Aorta (tissue), 5 donors: ENCODE measurements at regions not wholly inside any gene's neighbourhood (a gene's known extent, or its start where the extent isn't known, plus 50 kb on each side); places are given as distances from the start of the nearest gene placed in this dataset.

Experiments
- ATAC-seq: fragments of 200-7000 bp; cut with Tn5 transposase; one replicate; pipeline ENCODE4 v1.9.1; 2022; ENCODE audit warnings: moderate library complexity; ENCODE audit not compliant: low FRiP score
- DNase-seq, 2 donors: peaks; one replicate each; pipeline ENCODE4 v3.0.0-alpha.2; 2020
- H3K27ac ChIP-seq, 2 donors: one replicate each; pipeline ENCODE4 v1.5.1; 2013; ENCODE audit warnings: low read length in 2 of 2, mild to moderate bottlenecking in 2 of 2, moderate library complexity in 2 of 2, control low read depth in 1 of 2, inconsistent platforms in 1 of 2, low read depth in 1 of 2
- H3K27me3 ChIP-seq, 2 donors: one replicate each; pipeline ENCODE4 v1.6.1; 2013; ENCODE audit warnings: control low read depth in 1 of 2, low read length in 1 of 2, mild to moderate bottlenecking in 1 of 2, moderate library complexity in 1 of 2; ENCODE audit not compliant: insufficient read depth in 2 of 2, control insufficient read depth in 1 of 2
- H3K36me3 ChIP-seq, 2 donors: one replicate each; pipeline ENCODE4 v1.6.1; 2013; ENCODE audit warnings: control low read depth in 1 of 2, low read length in 1 of 2, mild to moderate bottlenecking in 1 of 2; ENCODE audit not compliant: insufficient read depth in 2 of 2, control insufficient read depth in 1 of 2
- H3K4me1 ChIP-seq, 2 donors: one replicate each; pipeline ENCODE4 v1.6.1; 2013; ENCODE audit warnings: low read length in 2 of 2, control low read depth in 1 of 2, mild to moderate bottlenecking in 1 of 2, moderate library complexity in 1 of 2; ENCODE audit not compliant: insufficient read depth in 2 of 2, control insufficient read depth in 1 of 2
- H3K4me3 ChIP-seq, 2 donors: one replicate each; pipeline ENCODE4 v1.5.1; 2013; ENCODE audit warnings: low read length in 2 of 2, control low read depth in 1 of 2, mild to moderate bottlenecking in 1 of 2
- H3K9me3 ChIP-seq: one replicate; pipeline ENCODE4 v1.6.1; 2013; ENCODE audit warnings: mild to moderate bottlenecking, low read length; ENCODE audit not compliant: control insufficient read depth
- WGBS, 2 donors: extraction: QIAGEN DNeasy Blood & Tissue Kit; methylation state at CpG; one replicate each; pipeline ENCODE4 v1.1.7; 2013; 5-methylcytosine and 5-hydroxymethylcytosine counted together
- intact Hi-C, 2 donors: fragments of 100-400 bp; cut with DNase I; formaldehyde crosslinking; loops; one replicate each; pipeline versions ENCODE4 v1.14.2 to v1.15.0; 2022
- donor health status: healthy with polysubstance abuse.
- donor health status: Bipolar disorder and iron deficiency.
- donor health status: DM: no; HTN: no; CAD: no.
- donor health status: DM: no; HTN: no; CAD: no.
- donor health status: DM: yes; HTN: yes; CAD: no.

DNA sequence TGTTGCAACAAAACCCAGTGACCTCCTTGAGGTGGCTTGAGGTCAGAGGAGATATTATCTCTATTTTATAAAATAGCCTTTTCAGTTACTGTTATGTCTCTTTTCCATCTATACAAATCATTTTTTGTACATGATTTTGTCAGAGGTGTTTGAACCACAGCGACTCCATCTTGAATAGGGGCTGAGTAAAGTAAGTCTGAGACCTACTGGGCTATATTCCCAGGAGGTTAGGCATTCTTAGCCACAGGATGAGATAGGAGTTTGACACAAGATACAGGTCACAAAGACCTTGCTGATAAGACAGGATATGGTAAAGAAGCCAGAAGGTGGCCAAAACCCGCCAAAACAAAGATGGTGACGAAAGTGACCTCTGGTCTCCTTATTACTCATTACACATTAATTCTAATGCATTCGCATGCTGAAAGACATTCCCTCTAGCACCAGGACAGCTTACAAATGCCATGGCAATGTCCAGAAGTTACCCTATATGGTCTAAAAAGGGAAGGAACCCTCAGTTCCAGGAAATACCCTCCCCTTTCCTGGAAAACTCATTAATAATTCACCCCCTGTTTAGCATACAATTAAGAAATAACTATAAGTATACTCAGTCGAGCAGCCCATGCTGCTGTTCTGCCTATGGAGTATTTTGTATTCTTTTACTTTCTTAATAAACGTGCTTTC, 283.9 kb upstream of the ISL1 start:
- Histone ChIP-seq H3K27ac (no peak overlapping the region), H3K27me3 (no peaks in the 10 kb centered on the region), H3K9me3 (no peaks in the 10 kb centered on the region), H3K4me1 (no peaks in the 10 kb centered on the region), H3K4me3 (no peak overlapping the region), H3K36me3 (no peaks in the 10 kb centered on the region)
- WGBS, 2 donors = 76% methylated on average over 6 of the region's 6 CpGs
- no peak for DNase-seq
- no peak for ATAC-seq
- intact Hi-C loops = no loop called here

DNA sequence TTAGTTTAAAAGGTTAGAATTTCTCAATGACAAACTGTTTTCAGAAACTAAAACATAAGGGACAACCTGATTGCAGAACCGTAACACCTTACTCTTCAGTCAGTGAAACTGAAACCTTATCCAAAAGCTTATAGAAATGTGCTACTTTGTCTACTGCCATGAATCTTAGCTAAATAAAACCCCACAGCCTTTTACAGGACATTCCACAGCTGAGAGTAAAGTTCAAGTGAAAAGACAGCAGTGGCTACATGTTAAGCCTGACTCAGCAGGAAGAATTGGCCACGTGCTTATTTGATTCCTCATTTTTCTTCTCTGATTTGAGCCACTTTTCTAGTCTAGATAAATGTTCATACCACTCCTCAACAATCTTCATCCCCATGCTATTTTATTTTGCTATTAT, 278.7 kb upstream of the ISL1 start:
- Histone ChIP-seq H3K36me3 (no peaks in the 10 kb centered on the region), H3K4me1 (no peaks in the 10 kb centered on the region), H3K27me3 (peaks cover 0 to 3% of the 10 kb centered on the region in 2 donors), H3K4me3 (no peak overlapping the region), H3K9me3 (no peaks in the 10 kb centered on the region), H3K27ac (no peak overlapping the region)
- ATAC-seq = no peak
- intact Hi-C loops = no loop called here
- WGBS, 2 donors = 44 to 56% methylated on average over 2 of the region's 2 CpGs
- no peak for DNase-seq

DNA sequence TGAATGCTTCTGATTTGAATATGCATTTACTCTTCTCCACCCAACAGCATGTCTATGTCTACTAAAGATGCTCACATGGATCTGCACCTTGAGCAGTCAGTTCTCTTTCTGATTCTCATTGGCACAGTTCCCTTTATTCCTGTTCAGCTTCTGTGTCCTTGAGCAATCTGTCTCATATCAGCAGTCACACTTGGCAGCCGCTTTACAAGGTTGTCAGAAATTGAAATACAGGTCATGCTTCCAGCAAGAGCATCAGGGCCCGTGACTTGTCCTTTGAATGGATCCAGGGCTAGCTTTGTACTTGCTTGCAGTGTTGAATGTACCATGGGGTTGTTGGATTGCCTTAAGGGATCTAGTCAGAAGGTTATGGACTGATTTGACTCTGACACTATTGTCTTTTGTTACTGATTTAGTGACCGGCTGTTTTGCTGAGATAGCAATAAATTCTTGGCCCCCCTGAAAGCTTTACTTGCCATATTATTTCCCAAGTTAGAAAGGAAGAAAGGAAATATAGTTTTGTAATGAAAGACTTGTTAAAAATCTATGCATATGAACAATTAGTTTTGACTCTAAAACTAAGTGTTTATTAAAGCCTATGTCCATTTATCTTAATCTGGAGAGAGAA, 273.4 kb upstream of the ISL1 start:
- DNase-seq (no peak), ATAC-seq (no peak)
- intact Hi-C loops = no loop called here

DNA sequence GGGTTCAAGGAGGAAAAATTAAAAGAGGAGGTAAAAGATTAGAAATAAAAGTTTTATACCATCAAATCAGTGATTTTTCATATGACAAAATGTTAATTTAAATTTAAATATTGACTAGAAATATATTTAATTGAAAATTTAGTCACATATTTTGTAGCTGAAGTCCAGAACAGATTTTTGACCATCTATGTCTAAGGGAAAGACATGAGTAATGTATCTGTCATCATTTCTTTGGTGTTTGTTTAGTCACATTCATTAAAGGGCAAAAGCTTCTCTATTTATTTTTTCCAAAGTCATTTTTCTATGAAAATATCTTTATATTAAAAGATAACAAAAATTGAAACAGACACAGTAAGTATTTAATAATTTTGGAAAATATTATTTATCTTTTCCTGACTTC, 252.0 kb upstream of the ISL1 start:
- H3K36me3 ChIP-seq = no peaks in the 10 kb centered on the region
- H3K4me1 ChIP-seq = no peaks in the 10 kb centered on the region
- H3K27me3 ChIP-seq = no peaks in the 10 kb centered on the region
- H3K4me3 ChIP-seq = no peak overlapping the region
- no peak overlapping the region for H3K27ac ChIP-seq
- no peak for ATAC-seq
- intact Hi-C loops = no loop called here
- no peak for DNase-seq
- H3K9me3 ChIP-seq = peaks cover 2% of the 10 kb centered on the region

More for the DNA sequence above, 273.4 kb upstream of the ISL1 start:
- Histone ChIP-seq H3K27me3 (peaks cover 0 to 3% of the 10 kb centered on the region in 2 donors), H3K4me3 (no peak overlapping the region), H3K27ac (no peak overlapping the region), H3K9me3 (no peaks in the 10 kb centered on the region), H3K36me3 (no peaks in the 10 kb centered on the region), H3K4me1 (no peaks in the 10 kb centered on the region)
- 57 to 70% methylated on average over 3 of the region's 3 CpGs for WGBS, 2 donors

DNA sequence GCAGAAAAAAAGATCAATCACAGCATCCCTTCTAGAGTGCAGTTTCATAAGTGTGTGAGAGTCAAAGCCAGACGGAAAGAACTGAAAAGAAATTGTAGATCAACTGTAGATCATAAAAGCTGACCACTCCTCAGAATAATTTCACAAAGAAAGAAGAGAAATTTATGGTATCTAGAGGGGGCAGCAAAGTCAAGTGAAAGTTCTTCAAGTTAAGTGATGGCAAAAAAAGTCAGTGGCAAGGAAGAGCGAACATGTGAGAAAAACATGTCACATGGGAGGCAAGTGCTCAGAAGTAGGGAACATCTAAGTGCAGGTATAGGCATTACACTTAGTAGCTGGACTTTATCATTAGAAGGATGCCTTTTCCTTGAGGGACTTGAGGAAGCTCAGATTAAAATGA, 245.1 kb upstream of the ISL1 start:
- 60 to 61% methylated on average over 2 of the region's 2 CpGs for WGBS, 2 donors
- ATAC-seq = no peak
- no peak for DNase-seq

DNA sequence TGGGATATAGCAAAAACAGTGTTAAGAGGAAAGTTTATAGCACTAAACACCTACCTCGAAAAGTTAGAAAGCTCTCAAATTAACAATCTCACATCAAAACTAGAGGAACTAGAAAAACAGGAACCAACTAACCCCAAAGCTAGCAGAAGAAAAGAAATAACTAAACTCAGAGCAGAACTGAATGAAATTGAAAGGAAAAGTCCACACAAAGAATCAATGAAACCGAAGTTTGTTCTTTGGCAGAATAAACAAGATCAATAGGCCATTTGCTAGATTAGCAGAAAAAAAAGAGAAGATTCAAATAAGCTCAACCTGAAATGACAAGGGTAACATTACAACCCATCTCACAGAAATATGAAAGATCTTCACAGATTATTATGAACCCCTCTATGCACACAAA, 234.8 kb upstream of the ISL1 start:
- Histone ChIP-seq H3K27ac (no peak overlapping the region), H3K9me3 (no peaks in the 10 kb centered on the region), H3K36me3 (no peaks in the 10 kb centered on the region), H3K27me3 (no peaks in the 10 kb centered on the region), H3K4me1 (no peaks in the 10 kb centered on the region), H3K4me3 (no peak overlapping the region)
- DNase-seq (no peak), ATAC-seq (no peak)
- intact Hi-C loops = no loop called here
- WGBS, 2 donors = 77 to 80% methylated on average over 2 of the region's 2 CpGs

More for the DNA sequence above, 245.1 kb upstream of the ISL1 start:
- Histone ChIP-seq H3K27ac (no peak overlapping the region), H3K9me3 (peaks cover 3% of the 10 kb centered on the region), H3K36me3 (no peaks in the 10 kb centered on the region), H3K4me1 (no peaks in the 10 kb centered on the region), H3K27me3 (no peaks in the 10 kb centered on the region), H3K4me3 (no peak overlapping the region)
- intact Hi-C loops = no loop called here

DNA sequence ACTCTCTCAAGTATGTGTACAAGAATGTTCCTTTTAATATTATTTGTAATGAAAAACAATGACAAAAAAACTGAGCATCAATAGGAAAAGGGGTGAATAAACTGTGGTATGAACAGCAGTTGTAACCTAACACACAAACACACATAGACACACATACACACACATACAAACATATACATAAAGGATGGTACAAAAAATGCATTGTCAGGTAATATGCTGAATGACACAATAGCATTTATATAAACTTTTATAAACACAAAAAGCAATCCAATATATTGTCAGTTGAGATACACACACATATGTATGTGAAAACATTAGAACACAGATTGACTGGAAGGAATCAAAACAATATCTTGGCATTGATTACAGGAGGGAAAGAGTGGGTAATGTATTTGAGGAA, 227.0 kb upstream of the ISL1 start:
- no peak overlapping the region for H3K27ac ChIP-seq
- H3K36me3 ChIP-seq = no peaks in the 10 kb centered on the region
- H3K27me3 ChIP-seq = no peaks in the 10 kb centered on the region
- no peaks in the 10 kb centered on the region for H3K4me1 ChIP-seq
- H3K4me3 ChIP-seq = no peak overlapping the region
- peaks cover 1% of the 10 kb centered on the region for H3K9me3 ChIP-seq
- intact Hi-C loops = no loop called here
- ATAC-seq (no peak), DNase-seq (no peak)

DNA sequence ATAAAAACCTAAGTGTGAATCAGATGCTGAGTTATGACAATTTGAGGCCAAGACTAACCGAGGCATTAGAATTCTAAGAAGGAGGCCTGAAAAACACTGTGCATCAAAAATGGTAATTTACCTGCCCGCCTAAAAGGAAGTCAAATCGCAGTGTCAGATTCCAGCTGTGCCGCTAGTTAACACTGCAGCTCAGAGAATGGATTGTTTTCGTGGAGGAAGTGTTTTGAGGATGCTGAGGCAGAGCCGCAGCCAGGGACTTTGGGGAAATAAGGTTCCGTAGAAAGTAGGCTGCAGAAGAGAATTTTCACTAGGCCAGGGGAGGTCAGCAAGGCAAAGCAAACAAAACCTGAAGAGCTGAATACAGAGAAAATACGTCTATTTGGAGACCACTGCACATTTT, 226.4 kb upstream of the ISL1 start:
- no peaks in the 10 kb centered on the region for H3K36me3 ChIP-seq
- no peak for DNase-seq
- no peak overlapping the region for H3K4me3 ChIP-seq
- intact Hi-C loops = no loop called here
- no peak for ATAC-seq
- H3K9me3 ChIP-seq = peaks cover 1% of the 10 kb centered on the region
- no peak overlapping the region for H3K27ac ChIP-seq
- H3K27me3 ChIP-seq = no peaks in the 10 kb centered on the region
- WGBS, 2 donors = 12 to 20% methylated on average over 8 of the region's 8 CpGs
- no peaks in the 10 kb centered on the region for H3K4me1 ChIP-seq

DNA sequence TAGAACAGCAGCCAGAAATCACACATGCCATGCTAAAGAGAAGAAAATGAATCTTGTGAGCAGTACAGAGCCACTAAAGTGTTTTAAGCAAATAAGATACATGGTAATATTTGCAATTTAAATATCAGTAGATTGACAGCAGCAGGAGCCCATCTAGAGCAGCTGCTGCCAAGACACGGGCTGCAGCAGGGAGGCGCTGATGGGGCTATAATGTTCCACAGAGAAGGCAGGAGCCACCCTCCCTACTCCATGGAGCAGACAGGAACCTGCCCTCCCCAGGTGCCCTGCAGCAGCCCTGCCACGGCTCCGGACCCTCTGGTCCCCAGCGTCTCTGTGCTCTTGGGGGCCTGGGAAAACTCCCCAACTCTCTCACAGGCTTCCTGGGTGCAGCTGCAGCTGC, 224.1 kb upstream of the ISL1 start:
- Histone ChIP-seq H3K4me3 (no peak overlapping the region), H3K27ac (no peak overlapping the region), H3K4me1 (no peaks in the 10 kb centered on the region), H3K36me3 (no peaks in the 10 kb centered on the region), H3K27me3 (no peaks in the 10 kb centered on the region), H3K9me3 (peaks cover 1% of the 10 kb centered on the region)
- DNase-seq (no peak), ATAC-seq (peak; percentile 48)
- WGBS, 2 donors = 82 to 87% methylated on average over 5 of the region's 5 CpGs
- intact Hi-C loops = no loop called here
